AG04450 (cell line): ENCODE measurements at regions not wholly inside any gene's neighbourhood (a gene's known extent, or its start where the extent isn't known, plus 50 kb on each side); places are given as distances from the start of the nearest gene placed in this dataset.
"Not testable (repeated sequence)": the region's sequence is repeated elsewhere in the genome, so short reads cannot be mapped to it uniquely, and the experiment has no call there.

Experiments
- CTCF ChIA-PET: fragments of 300-600, 350-600 bp; formaldehyde crosslinking; extraction: SDS; loops from one replicate; lab custom pipeline; 2022; ENCODE audit warnings: antibody characterized with exemption, inconsistent platforms; lab: Charles Lee
- POLR2A ChIA-PET: fragments of 350-600 bp; formaldehyde crosslinking; extraction: SDS; loops from one replicate; lab custom pipeline; 2021; ENCODE audit warnings: antibody characterized with exemption, inconsistent platforms; lab: Yijun Ruan, JAX
- DNase-seq: peaks from one replicate; pipeline ENCODE4 v3.0.0-alpha.2; 2011; ENCODE audit warnings: low read depth, low spot score
- H3K27ac ChIP-seq: one replicate; pipeline ENCODE4 v1.5.1; 2012; ENCODE audit warnings: low read depth, low read length, control low read depth
- H3K27me3 ChIP-seq: one replicate; pipeline ENCODE4 v1.6.0; 2012; ENCODE audit warnings: low read length; ENCODE audit not compliant: control insufficient read depth, insufficient read depth
- H3K4me3 ChIP-seq: 2 replicates; pipeline ENCODE4 v1.5.1; 2011; ENCODE audit warnings: mild to moderate bottlenecking, low read depth, low read length, control low read depth
- H3K9me3 ChIP-seq: 2 replicates; pipeline ENCODE4 v1.5.1; 2012; ENCODE audit warnings: low read length; ENCODE audit not compliant: control insufficient read depth, insufficient read depth
- TF ChIP-seq, protein P1 (sequence below): IDR thresholded peaks from 2 replicates; pipeline ENCODE4 v1.5.1; 2011; ENCODE audit warnings: low read depth, low read length, control low read depth, inconsistent platforms

DNA sequence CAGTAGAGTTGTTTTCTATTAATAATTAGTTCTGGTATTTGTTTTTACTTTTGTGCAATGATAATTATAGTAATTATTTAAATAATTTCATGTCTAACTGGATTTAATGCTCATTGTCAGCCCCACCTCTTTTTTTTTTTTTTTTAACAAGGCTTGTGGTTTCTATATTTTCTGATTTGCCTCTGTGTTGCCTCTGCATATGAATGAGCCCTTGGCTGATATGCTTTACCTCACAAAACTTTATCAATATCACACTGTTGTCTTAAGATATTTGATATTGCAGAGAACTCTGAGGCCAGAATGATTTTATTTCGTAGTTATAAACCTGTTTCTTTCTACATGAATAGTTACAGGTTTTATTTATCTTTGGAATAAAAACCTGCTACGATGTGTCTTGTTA, 116.2 kb upstream of the ATP2B1 start:
- ChIA-PET POLR2A (no interaction called here), CTCF (no interaction called here)
- H3K4me3 ChIP-seq: no peak overlapping the region
- H3K27me3 ChIP-seq: no peaks in the 10 kb centered on the region
- no peak for DNase-seq
- H3K27ac ChIP-seq: no peak overlapping the region
- TF ChIP-seq, protein P1, sequence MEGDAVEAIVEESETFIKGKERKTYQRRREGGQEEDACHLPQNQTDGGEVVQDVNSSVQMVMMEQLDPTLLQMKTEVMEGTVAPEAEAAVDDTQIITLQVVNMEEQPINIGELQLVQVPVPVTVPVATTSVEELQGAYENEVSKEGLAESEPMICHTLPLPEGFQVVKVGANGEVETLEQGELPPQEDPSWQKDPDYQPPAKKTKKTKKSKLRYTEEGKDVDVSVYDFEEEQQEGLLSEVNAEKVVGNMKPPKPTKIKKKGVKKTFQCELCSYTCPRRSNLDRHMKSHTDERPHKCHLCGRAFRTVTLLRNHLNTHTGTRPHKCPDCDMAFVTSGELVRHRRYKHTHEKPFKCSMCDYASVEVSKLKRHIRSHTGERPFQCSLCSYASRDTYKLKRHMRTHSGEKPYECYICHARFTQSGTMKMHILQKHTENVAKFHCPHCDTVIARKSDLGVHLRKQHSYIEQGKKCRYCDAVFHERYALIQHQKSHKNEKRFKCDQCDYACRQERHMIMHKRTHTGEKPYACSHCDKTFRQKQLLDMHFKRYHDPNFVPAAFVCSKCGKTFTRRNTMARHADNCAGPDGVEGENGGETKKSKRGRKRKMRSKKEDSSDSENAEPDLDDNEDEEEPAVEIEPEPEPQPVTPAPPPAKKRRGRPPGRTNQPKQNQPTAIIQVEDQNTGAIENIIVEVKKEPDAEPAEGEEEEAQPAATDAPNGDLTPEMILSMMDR: no peak
- no peaks in the 10 kb centered on the region; the same call in 1 of the 2 replicates for H3K9me3 ChIP-seq

DNA sequence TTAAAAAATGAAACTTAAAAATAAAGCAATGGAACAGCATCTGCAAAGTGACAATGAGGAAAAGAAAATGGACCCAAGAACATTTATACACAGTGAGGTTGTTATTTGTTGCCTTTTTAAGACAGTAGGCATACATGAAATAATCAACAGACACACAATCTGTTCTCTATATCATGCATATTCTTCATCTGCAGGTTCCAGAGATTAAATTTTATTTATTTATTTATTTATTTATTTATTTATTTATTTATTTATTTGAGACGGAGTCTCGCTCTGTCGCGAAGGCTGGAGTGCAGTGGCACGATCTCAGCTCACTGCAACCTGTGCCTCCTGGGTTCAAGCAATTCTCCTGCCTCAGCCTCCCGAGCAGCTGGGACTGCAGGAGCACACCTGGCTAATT, 114.4 kb upstream of the ATP2B1 start:
- H3K27me3 ChIP-seq, H3K9me3 ChIP-seq, DNase-seq, H3K27ac ChIP-seq, CTCF ChIA-PET, H3K4me3 ChIP-seq, POLR2A ChIA-PET: not testable (repeated sequence)

- no peaks in the 10 kb centered on the region for H3K27me3 ChIP-seq
- POLR2A ChIA-PET: no interaction called here
- H3K4me3 ChIP-seq: no peak overlapping the region
- no peak for DNase-seq
- CTCF ChIA-PET: no interaction called here
- TF ChIP-seq, protein P1: no peak
- H3K27ac ChIP-seq: no peak overlapping the region
- no peaks in the 10 kb centered on the region; the same call in 1 of the 2 replicates for H3K9me3 ChIP-seq
Measured at GRCh38 chr12:89821896-89822295, 113.3 kb upstream of the ATP2B1 start.

DNA sequence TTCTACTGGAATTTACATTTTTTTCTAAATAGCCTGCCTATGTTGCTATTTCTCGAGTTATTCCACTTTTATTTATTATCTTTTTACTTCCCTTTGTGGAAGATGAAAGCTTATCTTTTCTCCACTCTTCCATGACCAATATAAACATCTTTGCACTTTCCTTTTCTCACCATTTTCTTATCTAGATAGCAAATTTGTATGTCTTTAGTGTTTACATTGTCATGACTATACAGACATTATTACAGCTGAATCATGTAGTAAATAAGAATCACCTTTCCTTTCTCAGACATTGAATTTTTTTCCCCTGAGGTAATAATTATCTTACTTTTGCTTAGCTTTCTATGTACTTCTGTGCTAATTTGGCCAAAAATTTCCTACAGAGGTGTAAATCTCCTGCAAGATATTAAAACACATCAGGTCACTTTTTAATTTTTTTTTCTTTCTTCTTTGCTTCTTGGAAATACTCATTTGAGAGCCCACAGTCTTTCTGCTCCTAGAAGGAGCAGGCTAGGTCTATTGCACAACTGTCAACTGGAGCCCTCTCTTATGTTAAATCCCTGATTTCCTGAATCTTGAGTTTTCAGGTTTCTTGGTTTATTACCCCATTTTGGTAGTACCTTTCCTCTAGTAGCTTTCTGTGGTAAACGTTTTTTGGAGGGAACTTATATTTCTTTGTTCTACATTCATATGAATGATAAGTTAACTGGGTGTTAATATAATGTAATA, 109.0 kb upstream of the ATP2B1 start:
- POLR2A ChIA-PET: no interaction called here
- Histone ChIP-seq H3K4me3 (no peak overlapping the region), H3K27ac (no peak overlapping the region), H3K9me3 (no peaks in the 10 kb centered on the region; the same call in 1 of the 2 replicates), H3K27me3 (no peaks in the 10 kb centered on the region)
- CTCF ChIA-PET: interaction anchor here (0.5 to 0.6 kb wide), 2 partner anchors 25 to 489 kb away, joined by 3 read pairs; no protein-coding TSS in a partner anchor
- DNase-seq: no peak
- TF ChIP-seq, protein P1: no peak

DNA sequence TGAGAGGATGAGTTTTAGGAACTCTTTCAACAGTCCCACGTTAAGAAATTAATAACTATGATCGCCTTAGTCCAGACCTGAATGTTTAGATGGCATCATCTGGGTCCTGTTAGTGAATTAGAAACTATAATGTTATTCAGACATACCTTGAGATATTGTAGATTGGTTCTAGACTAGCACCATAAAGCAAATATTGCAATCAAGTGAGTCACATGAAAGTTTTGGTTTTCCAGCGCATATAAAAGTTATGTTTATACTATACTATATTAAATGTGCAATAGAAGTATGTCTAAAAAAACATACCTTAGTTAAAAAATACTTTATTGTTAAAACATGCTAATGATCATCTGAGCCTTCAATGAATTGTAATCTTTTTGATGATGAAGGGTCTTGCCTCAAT, 106.6 kb upstream of the ATP2B1 start:
- H3K9me3 ChIP-seq: no peaks in the 10 kb centered on the region; the same call in 1 of the 2 replicates
- TF ChIP-seq, protein P1: no peak
- no peak for DNase-seq
- ChIA-PET POLR2A (no interaction called here), CTCF (no interaction called here)
- H3K27me3 ChIP-seq: no peaks in the 10 kb centered on the region
- no peak overlapping the region for H3K4me3 ChIP-seq
- H3K27ac ChIP-seq: no peak overlapping the region
